ENCODE measurements at regions not wholly inside any gene's neighbourhood (a gene's known extent, or its start where the extent isn't known, plus 50 kb on each side); places are given as distances from the start of the nearest gene placed in this dataset.
"Not testable (repeated sequence)": the region's sequence is repeated elsewhere in the genome, so short reads cannot be mapped to it uniquely, and the experiment has no call there.

GRCh38 chr11:112518371-112518770 lies 257.7 kb upstream of the PLET1 start:
- no peak for DNase-seq

- no peak for DNase-seq
Measured at GRCh38 chr11:112519751-112520150, 259.1 kb upstream of the PLET1 start.

GRCh38 chr11:112520354-112520753 lies 259.7 kb upstream of the PLET1 start:
- DNase-seq, result no peak

- DNase-seq, result no peak
Measured at GRCh38 chr11:112522536-112522935, 261.9 kb upstream of the PLET1 start.

- DNase-seq, result no peak
Measured at GRCh38 chr11:112523031-112523430, 262.4 kb upstream of the PLET1 start.

GRCh38 chr11:112523477-112523876 lies 262.8 kb upstream of the PLET1 start:
- DNase-seq, result no peak

- DNase-seq, result no peak
Measured at GRCh38 chr11:112523951-112524350, 263.3 kb upstream of the PLET1 start.

- no peak for DNase-seq
Measured at GRCh38 chr11:112524798-112525197, 264.1 kb upstream of the PLET1 start.

GRCh38 chr11:112525270-112525669 lies 264.6 kb upstream of the PLET1 start:
- no peak for DNase-seq

GRCh38 chr11:112525844-112526590 lies 265.4 kb upstream of the PLET1 start:
- DNase-seq, result no peak

GRCh38 chr11:112526699-112527416 lies 266.2 kb upstream of the PLET1 start:
- DNase-seq, result no peak

- DNase-seq, result no peak
Measured at GRCh38 chr11:112529071-112529470, 268.4 kb upstream of the PLET1 start.

GRCh38 chr11:112532506-112532905 lies 271.8 kb upstream of the PLET1 start:
- DNase-seq, result no peak

- DNase-seq, result no peak
Measured at GRCh38 chr11:112533682-112534081, 273.0 kb upstream of the PLET1 start.

GRCh38 chr11:112534208-112534607 lies 273.5 kb upstream of the PLET1 start:
- DNase-seq, result no peak

GRCh38 chr11:112537026-112537425 lies 276.4 kb upstream of the PLET1 start:
- no peak for DNase-seq

- no peak for DNase-seq
Measured at GRCh38 chr11:112537846-112538330, 277.2 kb upstream of the PLET1 start.

GRCh38 chr11:112538534-112539280 lies 278.0 kb upstream of the PLET1 start:
- no peak for DNase-seq

GRCh38 chr11:112539281-112539555 lies 278.6 kb upstream of the PLET1 start:
- DNase-seq, result not testable (repeated sequence)

- no peak for DNase-seq
Measured at GRCh38 chr11:112539741-112540140, 279.1 kb upstream of the PLET1 start.

GRCh38 chr11:112540261-112540660 lies 279.6 kb upstream of the PLET1 start:
- no peak for DNase-seq

- DNase-seq, result no peak
Measured at GRCh38 chr11:112541140-112542046, 280.7 kb upstream of the PLET1 start.

- no peak for DNase-seq
Measured at GRCh38 chr11:112542479-112542878, 281.8 kb upstream of the PLET1 start.
